ENCODE measurements at regions not wholly inside any gene's neighbourhood (a gene's known extent, or its start where the extent isn't known, plus 50 kb on each side); places are given as distances from the start of the nearest gene placed in this dataset.

DNA sequence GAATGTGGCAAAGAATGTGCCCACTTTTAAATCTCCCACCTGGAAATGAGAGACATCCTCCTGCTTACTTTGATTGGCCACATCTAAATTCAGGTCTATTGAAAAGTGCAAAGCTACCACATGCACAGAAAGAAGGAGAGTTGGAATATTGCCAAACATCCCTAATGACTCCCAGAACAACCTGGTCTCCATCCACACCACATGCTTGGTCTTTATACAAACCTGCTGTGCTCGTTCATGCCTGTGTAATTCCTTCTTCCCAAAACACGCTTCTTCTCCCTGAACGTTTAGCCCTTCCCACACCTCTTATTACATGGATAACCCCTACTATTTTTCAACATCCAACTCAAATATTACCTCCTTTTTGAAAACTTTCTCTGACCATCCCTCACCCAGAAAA lies 66.2 kb upstream of the BCL2L14 start:
- no peaks in the 10 kb centered on the region for H3K79me1 ChIP-seq (ENCODE audit: low read depth in 1 of 2, low read length in 2 of 2)
- H3K9me1 ChIP-seq (ENCODE audit: insufficient read depth, low read length) = no peaks in the 10 kb centered on the region
- H2BK20ac ChIP-seq (ENCODE audit: low read depth, low read length) = no peak overlapping the region
- peaks cover 5% of the 10 kb centered on the region for H3K27me3 ChIP-seq (ENCODE audit: control insufficient read depth, insufficient read depth, low read length)
- dilution Hi-C loops (cut with HindIII; ENCODE audit: low sequenced_read_pairs, unreplicated experiment) = no loop called here
- H3K27ac ChIP-seq (ENCODE audit: insufficient read depth, low read length) = no peak overlapping the region
- in situ Hi-C loops (cut with MboI; ENCODE audit: low sequenced_read_pairs) = no loop called here
- no peak overlapping the region for H3K14ac ChIP-seq (replicated peaks; ENCODE audit: low read depth, low read length)
- WGBS, 2 experiments (ENCODE audit: extremely low coverage in 2 of 2, insufficient read length in 1 of 2) = 57 to 100% methylated on average over 1 to 3 of the region's 3 CpGs
- H4K5ac ChIP-seq (ENCODE audit: low read depth, low read length) = no peak overlapping the region
- TF ChIP-seq POLR2A (IDR thresholded peaks at IDR 0.05; ENCODE audit: low read depth, low read length) = no peak
- TF ChIP-seq MAFK (IDR thresholded peaks at IDR 0.05; ENCODE audit: low read depth, low read length) = no peak
- TF ChIP-seq RCOR1 (IDR thresholded peaks at IDR 0.05; ENCODE audit: insufficient replicate concordance, low read length) = no peak
- TF ChIP-seq USF2 (IDR thresholded peaks at IDR 0.05; ENCODE audit: low read depth, low read length) = no peak
- no peak for TF ChIP-seq CEBPB (IDR thresholded peaks at IDR 0.05; ENCODE audit: low read depth, low read length)
- no peak for TF ChIP-seq NFE2L2 (IDR thresholded peaks at IDR 0.05; ENCODE audit: low read depth, low read length)
- TF ChIP-seq CHD1 (IDR thresholded peaks at IDR 0.05; ENCODE audit: low read depth, low read length) = no peak
- no peak for TF ChIP-seq RAD21 (IDR thresholded peaks at IDR 0.05; ENCODE audit: low read length)
- no peak for TF ChIP-seq SMC3 (IDR thresholded peaks at IDR 0.05; ENCODE audit: low read depth, low read length)
- no peak for TF ChIP-seq MXI1 (IDR thresholded peaks at IDR 0.05; ENCODE audit: borderline replicate concordance, low read depth, low read length)
- TF ChIP-seq MAZ (IDR thresholded peaks at IDR 0.05; ENCODE audit: borderline replicate concordance, low read depth, low read length) = no peak
- TF ChIP-seq BHLHE40 (IDR thresholded peaks at IDR 0.05; ENCODE audit: low read depth, low read length) = no peak
- no peak for TF ChIP-seq RFX5 (IDR thresholded peaks at IDR 0.05; ENCODE audit: low read depth, low read length)
- TF ChIP-seq, protein P1, sequence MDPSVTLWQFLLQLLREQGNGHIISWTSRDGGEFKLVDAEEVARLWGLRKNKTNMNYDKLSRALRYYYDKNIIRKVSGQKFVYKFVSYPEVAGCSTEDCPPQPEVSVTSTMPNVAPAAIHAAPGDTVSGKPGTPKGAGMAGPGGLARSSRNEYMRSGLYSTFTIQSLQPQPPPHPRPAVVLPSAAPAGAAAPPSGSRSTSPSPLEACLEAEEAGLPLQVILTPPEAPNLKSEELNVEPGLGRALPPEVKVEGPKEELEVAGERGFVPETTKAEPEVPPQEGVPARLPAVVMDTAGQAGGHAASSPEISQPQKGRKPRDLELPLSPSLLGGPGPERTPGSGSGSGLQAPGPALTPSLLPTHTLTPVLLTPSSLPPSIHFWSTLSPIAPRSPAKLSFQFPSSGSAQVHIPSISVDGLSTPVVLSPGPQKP (IDR thresholded peaks at IDR 0.05; ENCODE audit: borderline replicate concordance, low read depth, low read length) = no peak
- no peak for TF ChIP-seq FOS (IDR thresholded peaks at IDR 0.05; ENCODE audit: low read depth, low read length)
- no peak for TF ChIP-seq CTCF (conservative IDR thresholded peaks at IDR 0.05; ENCODE audit: low read depth, low read length)
- intact Hi-C loops (cut with micrococcal nuclease) = no loop called here
- no peak overlapping the region for H3K56ac ChIP-seq (ENCODE audit: extremely low read depth, insufficient read depth, low read length)
- no peaks in the 10 kb centered on the region for H4K20me1 ChIP-seq (ENCODE audit: insufficient read depth, low read length)
- no peaks in the 10 kb centered on the region for H3K36me3 ChIP-seq (ENCODE audit: control insufficient read depth, insufficient read depth, low read length)
- H3K4ac ChIP-seq (ENCODE audit: low read depth, low read length) = no peak overlapping the region
- ATAC-seq (ENCODE audit: low read depth) (no peak), DNase-seq (no peak)
- no peak overlapping the region for H2BK15ac ChIP-seq (ENCODE audit: low read depth, low read length)
- no peak overlapping the region for H2BK5ac ChIP-seq (ENCODE audit: low read depth, low read length, poor library complexity, severe bottlenecking)
- no peaks in the 10 kb centered on the region for H3K9me3 ChIP-seq (ENCODE audit: control insufficient read depth, insufficient read depth, low read length)
- no peak overlapping the region for H4K91ac ChIP-seq (ENCODE audit: insufficient read depth, low read depth, low read length)
- no peak overlapping the region for H3K23ac ChIP-seq (ENCODE audit: low read depth, low read length)
- no peak overlapping the region for H3K4me3 ChIP-seq (ENCODE audit: insufficient read depth, low read depth, low read length)
- BruUV-seq (replicated peaks) = no TSS peak
- H3K4me1 ChIP-seq (ENCODE audit: control insufficient read depth, insufficient read depth, low read length) = no peaks in the 10 kb centered on the region
- no peak overlapping the region for H2AK5ac ChIP-seq (ENCODE audit: low read depth, low read length)
- H4K8ac ChIP-seq (ENCODE audit: low read depth in 2 of 2, low read length in 2 of 2) = no peak overlapping the region
- H2AFZ ChIP-seq (replicated peaks; ENCODE audit: low read length, poor library complexity) = no peak overlapping the region
- H3K9ac ChIP-seq (ENCODE audit: low read depth, low read length) = no peak overlapping the region
- ChIA-PET POLR2A (ENCODE audit: unreplicated experiment) (no interaction called here), CTCF (no interaction called here)
- H2AK9ac ChIP-seq (replicated peaks; ENCODE audit: low read depth, low read length, poor library complexity) = no peak overlapping the region
- H3K18ac ChIP-seq (ENCODE audit: low read depth, low read length) = no peak overlapping the region
- H3K4me2 ChIP-seq (ENCODE audit: low read depth, low read length) = no peak overlapping the region
- H2BK120ac ChIP-seq (ENCODE audit: low read depth, low read length) = no peak overlapping the region

Data from IMR-90 (cell line).